Stimulated activated effector memory CD8-positive, alpha-beta T cell treated with anti-CD3 and anti-CD28 coated beads, Interleukin-12 subunit alpha, Interleukin-12 subunit beta, amount 100 ng/mL, for 72 hours (primary cell): ENCODE measurements at regions not wholly inside any gene's neighbourhood (a gene's known extent, or its start where the extent isn't known, plus 50 kb on each side); places are given as distances from the start of the nearest gene placed in this dataset.

Experiments
- ATAC-seq: fragments of 150-1000 bp; cut with Tn5 transposase; 2 replicates; pipeline ENCODE4 v1.10.0; 2021
- DNase-seq, 2 donors: peaks; one replicate each; pipeline ENCODE4 v3.0.0; 2021 to 2022; ENCODE audit warnings: low spot score in 2 of 2
- H3K27ac Mint-ChIP-seq: one replicate; pipeline ENCODE4 v1.8.0; 2022; ENCODE audit warnings: mild to moderate bottlenecking, mixed read lengths
- H3K36me3 Mint-ChIP-seq: one replicate; pipeline ENCODE4 v1.8.0; 2022; ENCODE audit warnings: mild to moderate bottlenecking, mixed read lengths
- H3K4me1 Mint-ChIP-seq: one replicate; pipeline ENCODE4 v1.8.0; 2022; ENCODE audit warnings: mixed read lengths
- H3K4me3 Mint-ChIP-seq: one replicate; pipeline ENCODE4 v1.8.0; 2022; ENCODE audit warnings: mild to moderate bottlenecking, mixed read lengths
- H3K9me3 Mint-ChIP-seq: one replicate; pipeline ENCODE4 v1.8.0; 2022; ENCODE audit warnings: mixed read lengths

GRCh38 chr5:124642151-124642550 lies 104.3 kb downstream of the ZNF608 start:
- no peaks in the 10 kb centered on the region for H3K9me3 Mint-ChIP-seq
- no peak overlapping the region for H3K27ac Mint-ChIP-seq
- no peaks in the 10 kb centered on the region for H3K36me3 Mint-ChIP-seq
- no peak overlapping the region for H3K4me3 Mint-ChIP-seq
- ATAC-seq (no peak), DNase-seq (no peak)
- no peaks in the 10 kb centered on the region for H3K4me1 Mint-ChIP-seq

- H3K4me1 Mint-ChIP-seq: no peaks in the 10 kb centered on the region
- no peaks in the 10 kb centered on the region for H3K36me3 Mint-ChIP-seq
- H3K4me3 Mint-ChIP-seq: no peak overlapping the region
These were observed 105.2 kb downstream of the ZNF608 start for GRCh38 chr5:124641154-124641792.

GRCh38 chr5:124639095-124639665 lies 107.3 kb downstream of the ZNF608 start:
- Mint-ChIP-seq H3K9me3 (no peaks in the 10 kb centered on the region), H3K4me1 (no peaks in the 10 kb centered on the region), H3K36me3 (no peaks in the 10 kb centered on the region), H3K27ac (no peak overlapping the region), H3K4me3 (no peak overlapping the region)
- no peak for DNase-seq
- no peak for ATAC-seq

More at GRCh38 chr5:124641154-124641792, 105.2 kb downstream of the ZNF608 start:
- Mint-ChIP-seq H3K27ac (no peak overlapping the region), H3K9me3 (no peaks in the 10 kb centered on the region)
- ATAC-seq: no peak
- DNase-seq: no peak

GRCh38 chr5:124637011-124637410 lies 109.4 kb downstream of the ZNF608 start:
- H3K27ac Mint-ChIP-seq: no peak overlapping the region
- DNase-seq (no peak), ATAC-seq (no peak)
- H3K4me1 Mint-ChIP-seq: no peaks in the 10 kb centered on the region
- H3K9me3 Mint-ChIP-seq: no peaks in the 10 kb centered on the region
- H3K36me3 Mint-ChIP-seq: no peaks in the 10 kb centered on the region
- H3K4me3 Mint-ChIP-seq: no peak overlapping the region

GRCh38 chr5:124634741-124635323 lies 111.6 kb downstream of the ZNF608 start:
- Mint-ChIP-seq H3K4me3 (no peak overlapping the region), H3K9me3 (no peaks in the 10 kb centered on the region), H3K4me1 (no peaks in the 10 kb centered on the region), H3K36me3 (no peaks in the 10 kb centered on the region), H3K27ac (no peak overlapping the region)
- DNase-seq (no peak), ATAC-seq (no peak)

- Mint-ChIP-seq H3K4me3 (no peak overlapping the region), H3K36me3 (no peaks in the 10 kb centered on the region), H3K4me1 (no peaks in the 10 kb centered on the region), H3K27ac (no peak overlapping the region), H3K9me3 (no peaks in the 10 kb centered on the region)
- ATAC-seq: no peak
- no peak for DNase-seq
These were observed 112.2 kb downstream of the ZNF608 start for GRCh38 chr5:124634228-124634739.

- Mint-ChIP-seq H3K36me3 (no peaks in the 10 kb centered on the region), H3K27ac (no peak overlapping the region), H3K9me3 (no peaks in the 10 kb centered on the region), H3K4me1 (no peaks in the 10 kb centered on the region), H3K4me3 (no peak overlapping the region)
- ATAC-seq (no peak), DNase-seq (no peak)
These were observed 113.2 kb downstream of the ZNF608 start for GRCh38 chr5:124633209-124633608.

- H3K27ac Mint-ChIP-seq: no peak overlapping the region
- no peaks in the 10 kb centered on the region for H3K36me3 Mint-ChIP-seq
- H3K4me3 Mint-ChIP-seq: no peak overlapping the region
- DNase-seq (no peak), ATAC-seq (no peak)
- H3K9me3 Mint-ChIP-seq: no peaks in the 10 kb centered on the region
- no peaks in the 10 kb centered on the region for H3K4me1 Mint-ChIP-seq
These were observed 114.4 kb downstream of the ZNF608 start for GRCh38 chr5:124631874-124632550.

GRCh38 chr5:124630767-124631704 lies 115.4 kb downstream of the ZNF608 start:
- ATAC-seq (no peak), DNase-seq (no peak)
- Mint-ChIP-seq H3K36me3 (no peaks in the 10 kb centered on the region), H3K9me3 (no peaks in the 10 kb centered on the region), H3K4me1 (no peaks in the 10 kb centered on the region), H3K4me3 (no peak overlapping the region), H3K27ac (no peak overlapping the region)

- H3K36me3 Mint-ChIP-seq: no peaks in the 10 kb centered on the region
- H3K9me3 Mint-ChIP-seq: no peaks in the 10 kb centered on the region
- H3K4me1 Mint-ChIP-seq: no peaks in the 10 kb centered on the region
- H3K4me3 Mint-ChIP-seq: no peak overlapping the region
- H3K27ac Mint-ChIP-seq: no peak overlapping the region
- DNase-seq: no peak
- peak; percentile 67 for ATAC-seq
These were observed 117.5 kb downstream of the ZNF608 start for GRCh38 chr5:124628721-124629596.

GRCh38 chr5:124627815-124628595 lies 118.4 kb downstream of the ZNF608 start:
- DNase-seq (no peak), ATAC-seq (no peak)
- H3K9me3 Mint-ChIP-seq: no peaks in the 10 kb centered on the region
- no peaks in the 10 kb centered on the region for H3K36me3 Mint-ChIP-seq
- no peaks in the 10 kb centered on the region for H3K4me1 Mint-ChIP-seq
- no peak overlapping the region for H3K27ac Mint-ChIP-seq
- H3K4me3 Mint-ChIP-seq: no peak overlapping the region

- no peak for DNase-seq
- H3K4me3 Mint-ChIP-seq: no peak overlapping the region
- no peak for ATAC-seq
- peaks cover 2% of the 10 kb centered on the region for H3K9me3 Mint-ChIP-seq
- no peak overlapping the region for H3K27ac Mint-ChIP-seq
- no peaks in the 10 kb centered on the region for H3K36me3 Mint-ChIP-seq
- H3K4me1 Mint-ChIP-seq: no peaks in the 10 kb centered on the region
These were observed 120.4 kb downstream of the ZNF608 start for GRCh38 chr5:124626053-124626452.

- H3K9me3 Mint-ChIP-seq: peaks cover 6% of the 10 kb centered on the region
- no peak overlapping the region for H3K27ac Mint-ChIP-seq
- no peaks in the 10 kb centered on the region for H3K36me3 Mint-ChIP-seq
- H3K4me1 Mint-ChIP-seq: no peaks in the 10 kb centered on the region
- H3K4me3 Mint-ChIP-seq: no peak overlapping the region
- no peak for ATAC-seq
- DNase-seq: no peak
These were observed 123.2 kb downstream of the ZNF608 start for GRCh38 chr5:124623265-124623664.
